ENCODE measurements at regions not wholly inside any gene's neighbourhood (a gene's known extent, or its start where the extent isn't known, plus 50 kb on each side); places are given as distances from the start of the nearest gene placed in this dataset.
"Not testable (repeated sequence)": the region's sequence is repeated elsewhere in the genome, so short reads cannot be mapped to it uniquely, and the experiment has no call there.

- Histone ChIP-seq H3K4me3 (no peak overlapping the region), H3K36me3 (no peaks in the 10 kb centered on the region), H3K27ac (no peak overlapping the region), H3K9me3 (ENCODE audit: low read depth) (no peaks in the 10 kb centered on the region), H3K4me1 (ENCODE audit: low read depth) (no peaks in the 10 kb centered on the region), H3K27me3 (no peaks in the 10 kb centered on the region)
- DNase-seq (ENCODE audit: low read depth in 1 of 2, low spot score in 1 of 2), result no peak
- TF ChIP-seq CTCF (IDR thresholded peaks at IDR 0.05; ENCODE audit: low read depth, low read length), result no peak
Observed at GRCh38 chr20:55533632-55534031, 471.7 kb downstream of the CBLN4 start.

GRCh38 chr20:55530763-55531162 is 474.6 kb downstream of the CBLN4 start:
- TF ChIP-seq CTCF (IDR thresholded peaks at IDR 0.05; ENCODE audit: low read depth, low read length), result no peak
- Histone ChIP-seq H3K4me1 (ENCODE audit: low read depth) (no peaks in the 10 kb centered on the region), H3K4me3 (no peak overlapping the region), H3K27me3 (no peaks in the 10 kb centered on the region), H3K27ac (no peak overlapping the region), H3K36me3 (no peaks in the 10 kb centered on the region), H3K9me3 (ENCODE audit: low read depth) (no peaks in the 10 kb centered on the region)
- no peak for DNase-seq (ENCODE audit: low read depth in 1 of 2, low spot score in 1 of 2)

GRCh38 chr20:55528482-55528881 is 476.8 kb downstream of the CBLN4 start:
- Histone ChIP-seq H3K27ac (no peak overlapping the region), H3K9me3 (ENCODE audit: low read depth) (no peaks in the 10 kb centered on the region), H3K36me3 (no peaks in the 10 kb centered on the region), H3K27me3 (no peaks in the 10 kb centered on the region), H3K4me1 (ENCODE audit: low read depth) (no peaks in the 10 kb centered on the region), H3K4me3 (no peak overlapping the region)
- no peak for TF ChIP-seq CTCF (IDR thresholded peaks at IDR 0.05; ENCODE audit: low read depth, low read length)
- no peak for DNase-seq (ENCODE audit: low read depth in 1 of 2, low spot score in 1 of 2)

- H3K36me3 ChIP-seq, result no peaks in the 10 kb centered on the region
- no peak for DNase-seq (ENCODE audit: low read depth in 1 of 2, low spot score in 1 of 2)
- no peak for TF ChIP-seq CTCF (IDR thresholded peaks at IDR 0.05; ENCODE audit: low read depth, low read length)
- no peak overlapping the region for H3K27ac ChIP-seq
- H3K27me3 ChIP-seq, result no peaks in the 10 kb centered on the region
- H3K4me1 ChIP-seq (ENCODE audit: low read depth), result no peaks in the 10 kb centered on the region
- no peak overlapping the region for H3K4me3 ChIP-seq
- H3K9me3 ChIP-seq (ENCODE audit: low read depth), result no peaks in the 10 kb centered on the region
Observed at GRCh38 chr20:55522296-55522815, 483.0 kb downstream of the CBLN4 start.

GRCh38 chr20:55517584-55517983 is 487.7 kb downstream of the CBLN4 start:
- not testable (repeated sequence) for H3K27ac ChIP-seq; H3K27me3 ChIP-seq; H3K4me3 ChIP-seq; H3K36me3 ChIP-seq; H3K4me1 ChIP-seq (ENCODE audit: low read depth); H3K9me3 ChIP-seq (ENCODE audit: low read depth); DNase-seq (ENCODE audit: low read depth in 1 of 2, low spot score in 1 of 2)

GRCh38 chr20:55515832-55516231 is 489.5 kb downstream of the CBLN4 start:
- H3K4me3 ChIP-seq, result no peak overlapping the region
- H3K4me1 ChIP-seq (ENCODE audit: low read depth), result no peaks in the 10 kb centered on the region
- no peaks in the 10 kb centered on the region for H3K36me3 ChIP-seq
- H3K9me3 ChIP-seq (ENCODE audit: low read depth), result no peaks in the 10 kb centered on the region
- TF ChIP-seq CTCF (IDR thresholded peaks at IDR 0.05; ENCODE audit: low read depth, low read length), result no peak
- DNase-seq (ENCODE audit: low read depth in 1 of 2, low spot score in 1 of 2), result no peak
- no peaks in the 10 kb centered on the region for H3K27me3 ChIP-seq
- H3K27ac ChIP-seq, result no peak overlapping the region
